ENCODE measurements at regions not wholly inside any gene's neighbourhood (a gene's known extent, or its start where the extent isn't known, plus 50 kb on each side); places are given as distances from the start of the nearest gene placed in this dataset.

GRCh38 chr4:22921936-22922335 is 229.2 kb downstream of the GBA3 start:
- no peak overlapping the region for H3K4me3 ChIP-seq (ENCODE audit: low read length)
- no peak overlapping the region for H3K4me2 ChIP-seq (ENCODE audit: low read length)
- no peaks in the 10 kb centered on the region for H3K79me2 ChIP-seq (replicated peaks; ENCODE audit: insufficient read depth, low read length)
- H3K36me3 ChIP-seq (ENCODE audit: insufficient read depth, low read length): no peaks in the 10 kb centered on the region
- H2AFZ ChIP-seq (ENCODE audit: low read depth, low read length): no peak overlapping the region
- TF ChIP-seq REST (IDR thresholded peaks at IDR 0.05; ENCODE audit: borderline replicate concordance): no peak
- TF ChIP-seq CTCF (IDR thresholded peaks at IDR 0.05; ENCODE audit: poor library complexity, severe bottlenecking): no peak
- no peak for TF ChIP-seq SMC3 (conservative IDR thresholded peaks at IDR 0.05; ENCODE audit: poor library complexity)
- no peak for TF ChIP-seq EZH2 (IDR thresholded peaks at IDR 0.05; ENCODE audit: borderline replicate concordance, insufficient read depth, low read length, poor library complexity, severe bottlenecking)
- TF ChIP-seq RAD21 (conservative IDR thresholded peaks at IDR 0.05): no peak
- no peak for TF ChIP-seq TAF1 (IDR thresholded peaks at IDR 0.05; ENCODE audit: low read depth)
- TF ChIP-seq EP300 (conservative IDR thresholded peaks at IDR 0.05; ENCODE audit: poor library complexity, severe bottlenecking): no peak
- no peak for TF ChIP-seq MXI1 (conservative IDR thresholded peaks at IDR 0.05; ENCODE audit: poor library complexity, severe bottlenecking)
- no peak for TF ChIP-seq POLR2AphosphoS5 (IDR thresholded peaks at IDR 0.05)
- H3K27me3 ChIP-seq (ENCODE audit: insufficient read depth, low read depth, low read length): no peaks in the 10 kb centered on the region
- H3K9me2 ChIP-seq (ENCODE audit: insufficient read depth, low read length): no peaks in the 10 kb centered on the region
- H4K20me1 ChIP-seq (ENCODE audit: insufficient read depth): no peaks in the 10 kb centered on the region
- no peaks in the 10 kb centered on the region for H3F3A ChIP-seq (ENCODE audit: insufficient read depth, low read length, poor library complexity, severe bottlenecking)
- H3K9me3 ChIP-seq (ENCODE audit: low read length): no peaks in the 10 kb centered on the region
- H3K9ac ChIP-seq (ENCODE audit: low read length): no peak overlapping the region
- no peak overlapping the region for H3K27ac ChIP-seq (ENCODE audit: low read length)

- H3K4me3 ChIP-seq (ENCODE audit: low read length): no peak overlapping the region
- TF ChIP-seq SMC3 (conservative IDR thresholded peaks at IDR 0.05; ENCODE audit: poor library complexity) (no peak), POLR2AphosphoS5 (IDR thresholded peaks at IDR 0.05) (no peak), EZH2 (IDR thresholded peaks at IDR 0.05; ENCODE audit: borderline replicate concordance, insufficient read depth, low read length, poor library complexity, severe bottlenecking) (no peak), REST (IDR thresholded peaks at IDR 0.05; ENCODE audit: borderline replicate concordance) (no peak), EP300 (conservative IDR thresholded peaks at IDR 0.05; ENCODE audit: poor library complexity, severe bottlenecking) (no peak), CTCF (IDR thresholded peaks at IDR 0.05; ENCODE audit: poor library complexity, severe bottlenecking) (no peak), RAD21 (conservative IDR thresholded peaks at IDR 0.05) (no peak), MXI1 (conservative IDR thresholded peaks at IDR 0.05; ENCODE audit: poor library complexity, severe bottlenecking) (no peak)
Measured at GRCh38 chr4:22911285-22911684, 218.5 kb downstream of the GBA3 start.

More at GRCh38 chr4:22911285-22911684, 218.5 kb downstream of the GBA3 start:
- Histone ChIP-seq H3K27ac (ENCODE audit: low read length) (no peak overlapping the region), H3K4me2 (ENCODE audit: low read length) (no peak overlapping the region), H3K79me2 (replicated peaks; ENCODE audit: insufficient read depth, low read length) (no peaks in the 10 kb centered on the region), H3K9me2 (ENCODE audit: insufficient read depth, low read length) (no peaks in the 10 kb centered on the region), H3K9me3 (ENCODE audit: low read length) (no peaks in the 10 kb centered on the region), H3K9ac (ENCODE audit: low read length) (no peak overlapping the region), H4K20me1 (ENCODE audit: insufficient read depth) (no peaks in the 10 kb centered on the region), H3F3A (ENCODE audit: insufficient read depth, low read length, poor library complexity, severe bottlenecking) (no peaks in the 10 kb centered on the region), H3K36me3 (ENCODE audit: insufficient read depth, low read length) (no peaks in the 10 kb centered on the region), H3K27me3 (ENCODE audit: insufficient read depth, low read depth, low read length) (no peaks in the 10 kb centered on the region), H2AFZ (ENCODE audit: low read depth, low read length) (no peak overlapping the region)

Data from neural cell (in vitro differentiated cells).